HL-60 (cell line): ENCODE measurements at regions not wholly inside any gene's neighbourhood (a gene's known extent, or its start where the extent isn't known, plus 50 kb on each side); places are given as distances from the start of the nearest gene placed in this dataset.

Experiments used
- GABPA ChIP-seq: IDR thresholded peaks from 2 replicates; pipeline ENCODE4 v1.6.1; 2012; ENCODE audit warnings: low read depth
- POLR2AphosphoS5 ChIP-seq: IDR thresholded peaks from 2 replicates; pipeline ENCODE4 v1.6.1; 2012; ENCODE audit warnings: low read depth
- REST ChIP-seq: IDR thresholded peaks from 2 replicates; pipeline ENCODE4 v1.6.1; 2012; ENCODE audit warnings: low read depth; ENCODE audit not compliant: insufficient replicate concordance
- SPI1 ChIP-seq: IDR thresholded peaks from 2 replicates; pipeline ENCODE4 v1.6.1; 2012; ENCODE audit warnings: low read depth, mild to moderate bottlenecking, borderline replicate concordance
- TF ChIP-seq, protein P1 (sequence below): IDR thresholded peaks from one replicate; pipeline ENCODE4 v1.5.1; 2011; ENCODE audit warnings: low read length, control low read depth, inconsistent platforms; ENCODE audit not compliant: insufficient read depth

- TF ChIP-seq GABPA (no peak), POLR2AphosphoS5 (no peak), REST (no peak), SPI1 (no peak)
- TF ChIP-seq, protein P1, sequence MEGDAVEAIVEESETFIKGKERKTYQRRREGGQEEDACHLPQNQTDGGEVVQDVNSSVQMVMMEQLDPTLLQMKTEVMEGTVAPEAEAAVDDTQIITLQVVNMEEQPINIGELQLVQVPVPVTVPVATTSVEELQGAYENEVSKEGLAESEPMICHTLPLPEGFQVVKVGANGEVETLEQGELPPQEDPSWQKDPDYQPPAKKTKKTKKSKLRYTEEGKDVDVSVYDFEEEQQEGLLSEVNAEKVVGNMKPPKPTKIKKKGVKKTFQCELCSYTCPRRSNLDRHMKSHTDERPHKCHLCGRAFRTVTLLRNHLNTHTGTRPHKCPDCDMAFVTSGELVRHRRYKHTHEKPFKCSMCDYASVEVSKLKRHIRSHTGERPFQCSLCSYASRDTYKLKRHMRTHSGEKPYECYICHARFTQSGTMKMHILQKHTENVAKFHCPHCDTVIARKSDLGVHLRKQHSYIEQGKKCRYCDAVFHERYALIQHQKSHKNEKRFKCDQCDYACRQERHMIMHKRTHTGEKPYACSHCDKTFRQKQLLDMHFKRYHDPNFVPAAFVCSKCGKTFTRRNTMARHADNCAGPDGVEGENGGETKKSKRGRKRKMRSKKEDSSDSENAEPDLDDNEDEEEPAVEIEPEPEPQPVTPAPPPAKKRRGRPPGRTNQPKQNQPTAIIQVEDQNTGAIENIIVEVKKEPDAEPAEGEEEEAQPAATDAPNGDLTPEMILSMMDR: no peak
Measured at GRCh38 chr7:131046246-131046645, 281.4 kb upstream of the MKLN1 start.
